Osteoblast (primary cell): ENCODE measurements at regions not wholly inside any gene's neighbourhood (a gene's known extent, or its start where the extent isn't known, plus 50 kb on each side); places are given as distances from the start of the nearest gene placed in this dataset.

Experiments used
- DNase-seq: peaks from one replicate; pipeline ENCODE4 v3.0.0; 2011; ENCODE audit warnings: low spot score, mixed read lengths; ENCODE audit not compliant: insufficient read length; ENCODE audit errors: missing footprints
- H2AFZ ChIP-seq: 2 replicates; pipeline ENCODE4 v1.6.0; 2011; ENCODE audit warnings: mild to moderate bottlenecking, low read length
- H3K27ac ChIP-seq: 2 replicates; pipeline ENCODE4 v1.5.1; 2011; ENCODE audit warnings: mild to moderate bottlenecking, low read depth, low read length, moderate library complexity
- H3K27me3 ChIP-seq: 2 replicates; pipeline ENCODE4 v1.6.0; 2012; ENCODE audit warnings: mild to moderate bottlenecking, control low read depth, inconsistent platforms, low read length, moderate library complexity; ENCODE audit not compliant: insufficient read depth
- H3K36me3 ChIP-seq: 2 replicates; pipeline ENCODE4 v1.5.1; 2011; ENCODE audit warnings: mild to moderate bottlenecking, low read length, control low read depth, moderate library complexity; ENCODE audit not compliant: insufficient read depth
- H3K4me1 ChIP-seq: 2 replicates; pipeline ENCODE4 v1.5.1; 2011; ENCODE audit warnings: mild to moderate bottlenecking, low read length, control low read depth, moderate library complexity; ENCODE audit not compliant: insufficient read depth
- H3K4me2 ChIP-seq: 2 replicates; pipeline ENCODE4 v1.6.0; 2011; ENCODE audit warnings: mild to moderate bottlenecking, low read length; ENCODE audit not compliant: insufficient read depth
- H3K4me3 ChIP-seq: fragments of 200-600 bp; sonication (generic); 3 replicates; pipeline ENCODE4 v1.5.1; 2012; ENCODE audit warnings: mild to moderate bottlenecking, low read length, inconsistent platforms; ENCODE audit not compliant: insufficient read depth
- H3K79me2 ChIP-seq: 2 replicates; pipeline ENCODE4 v1.6.0; 2012; ENCODE audit warnings: mild to moderate bottlenecking, low read length, control low read depth, inconsistent platforms; ENCODE audit not compliant: insufficient read depth
- H3K9me3 ChIP-seq: 2 replicates; pipeline ENCODE4 v1.5.1; 2011; ENCODE audit warnings: low read depth, low read length, control low read depth
- H4K20me1 ChIP-seq: 2 replicates; pipeline ENCODE4 v1.6.0; 2012; ENCODE audit warnings: mild to moderate bottlenecking, low read length, control low read depth; ENCODE audit not compliant: insufficient read depth
- TF ChIP-seq, protein P1 (sequence below): IDR thresholded peaks from 2 replicates; pipeline ENCODE4 v1.5.1; 2011; ENCODE audit warnings: mild to moderate bottlenecking, low read depth, low read length, moderate library complexity; ENCODE audit errors: extremely low read depth

DNA sequence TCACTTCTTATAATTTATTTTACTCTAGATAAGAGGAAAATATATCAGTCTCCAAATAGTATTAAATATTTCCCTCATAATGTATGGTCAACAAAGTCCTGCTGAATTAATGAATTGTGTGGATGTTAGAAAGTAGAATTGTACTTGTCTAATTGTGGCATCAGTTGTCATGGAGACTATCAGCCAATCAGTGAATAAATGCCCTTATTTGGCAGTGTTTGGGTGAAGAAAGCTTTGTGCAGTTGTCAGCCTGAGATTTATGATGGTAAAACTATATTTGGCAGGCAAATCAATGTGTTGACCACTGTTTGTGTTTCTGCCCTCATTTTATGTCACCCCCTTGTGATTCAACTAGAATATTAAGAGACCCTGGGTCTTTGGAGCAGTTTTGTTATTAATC is 293.6 kb upstream of the MDFIC2 start:
- Histone ChIP-seq H3K9me3 (no peaks in the 10 kb centered on the region), H3K27me3 (peaks cover 5% of the 10 kb centered on the region), H3K4me2 (no peak overlapping the region), H3K4me3 (no peak overlapping the region), H4K20me1 (no peaks in the 10 kb centered on the region), H3K36me3 (no peaks in the 10 kb centered on the region), H3K27ac (no peak overlapping the region), H3K4me1 (no peaks in the 10 kb centered on the region), H3K79me2 (no peaks in the 10 kb centered on the region), H2AFZ (no peak overlapping the region)
- TF ChIP-seq, protein P1, sequence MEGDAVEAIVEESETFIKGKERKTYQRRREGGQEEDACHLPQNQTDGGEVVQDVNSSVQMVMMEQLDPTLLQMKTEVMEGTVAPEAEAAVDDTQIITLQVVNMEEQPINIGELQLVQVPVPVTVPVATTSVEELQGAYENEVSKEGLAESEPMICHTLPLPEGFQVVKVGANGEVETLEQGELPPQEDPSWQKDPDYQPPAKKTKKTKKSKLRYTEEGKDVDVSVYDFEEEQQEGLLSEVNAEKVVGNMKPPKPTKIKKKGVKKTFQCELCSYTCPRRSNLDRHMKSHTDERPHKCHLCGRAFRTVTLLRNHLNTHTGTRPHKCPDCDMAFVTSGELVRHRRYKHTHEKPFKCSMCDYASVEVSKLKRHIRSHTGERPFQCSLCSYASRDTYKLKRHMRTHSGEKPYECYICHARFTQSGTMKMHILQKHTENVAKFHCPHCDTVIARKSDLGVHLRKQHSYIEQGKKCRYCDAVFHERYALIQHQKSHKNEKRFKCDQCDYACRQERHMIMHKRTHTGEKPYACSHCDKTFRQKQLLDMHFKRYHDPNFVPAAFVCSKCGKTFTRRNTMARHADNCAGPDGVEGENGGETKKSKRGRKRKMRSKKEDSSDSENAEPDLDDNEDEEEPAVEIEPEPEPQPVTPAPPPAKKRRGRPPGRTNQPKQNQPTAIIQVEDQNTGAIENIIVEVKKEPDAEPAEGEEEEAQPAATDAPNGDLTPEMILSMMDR = no peak
- DNase-seq = no peak

- Histone ChIP-seq H3K4me3 (no peak overlapping the region), H3K4me1 (no peaks in the 10 kb centered on the region), H4K20me1 (no peaks in the 10 kb centered on the region), H3K79me2 (no peaks in the 10 kb centered on the region), H2AFZ (no peak overlapping the region), H3K4me2 (no peak overlapping the region), H3K9me3 (no peaks in the 10 kb centered on the region), H3K27ac (no peak overlapping the region), H3K27me3 (peaks cover 5% of the 10 kb centered on the region), H3K36me3 (no peaks in the 10 kb centered on the region)
- no peak for DNase-seq
- TF ChIP-seq, protein P1 = no peak
These were observed 290.7 kb upstream of the MDFIC2 start for GRCh38 chr3:70603103-70603502.

- Histone ChIP-seq H3K4me1 (no peaks in the 10 kb centered on the region), H3K79me2 (no peaks in the 10 kb centered on the region), H3K27me3 (peaks cover 5% of the 10 kb centered on the region), H3K36me3 (no peaks in the 10 kb centered on the region), H3K27ac (no peak overlapping the region), H3K4me3 (no peak overlapping the region), H2AFZ (no peak overlapping the region), H3K4me2 (no peak overlapping the region), H3K9me3 (no peaks in the 10 kb centered on the region), H4K20me1 (no peaks in the 10 kb centered on the region)
- no peak for DNase-seq
- TF ChIP-seq, protein P1 = no peak
These were observed 284.9 kb upstream of the MDFIC2 start for GRCh38 chr3:70597312-70597711.

DNA sequence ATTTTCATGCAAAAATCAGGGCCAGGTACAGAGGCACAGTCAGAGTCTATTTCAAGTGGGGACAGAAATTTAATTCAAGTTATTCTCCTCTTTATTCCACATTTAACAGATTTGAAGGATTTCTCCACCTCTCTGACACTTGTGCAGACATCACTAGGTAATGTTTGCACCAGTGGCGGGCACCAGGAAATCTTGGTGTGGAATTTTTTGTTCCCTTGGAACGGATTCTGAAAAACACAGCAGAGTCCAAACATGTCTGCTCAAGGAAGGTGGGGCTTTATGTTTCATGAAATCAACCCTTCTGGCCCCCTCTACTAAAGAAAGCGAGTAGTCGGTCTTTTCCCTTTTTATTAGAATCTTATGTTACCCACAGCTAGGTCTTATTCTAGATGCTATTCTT is 271.2 kb upstream of the MDFIC2 start:
- Histone ChIP-seq H3K27ac (no peak overlapping the region), H2AFZ (no peak overlapping the region), H3K79me2 (no peaks in the 10 kb centered on the region), H3K27me3 (peaks cover 8% of the 10 kb centered on the region), H3K4me2 (no peak overlapping the region), H3K4me1 (no peaks in the 10 kb centered on the region), H3K4me3 (no peak overlapping the region), H3K36me3 (no peaks in the 10 kb centered on the region), H3K9me3 (no peaks in the 10 kb centered on the region), H4K20me1 (no peaks in the 10 kb centered on the region)
- peak; percentile 26 for DNase-seq
- TF ChIP-seq, protein P1 = no peak
